Testis (tissue), 2 donors: ENCODE measurements at regions not wholly inside any gene's neighbourhood (a gene's known extent, or its start where the extent isn't known, plus 50 kb on each side); places are given as distances from the start of the nearest gene placed in this dataset.

ENCODE experiments used
- POLR2A ChIP-seq: fragments of 450-650 bp; IDR thresholded peaks from one replicate; pipeline ENCODE4 v1.6.1; 2017; ENCODE audit warnings: antibody characterized with exemption, mild to moderate bottlenecking, moderate library complexity
- TF ChIP-seq, protein P1 (sequence below), 3 experiments: fragments of 450-650 bp in 2 of 3; fragments of 200-600 bp in 1 of 3; sonication (generic) in 1 of 3; IDR thresholded peaks; one replicate each; pipeline ENCODE4 v1.5.1; 2016 to 2019; ENCODE audit warnings: antibody characterized with exemption in 3 of 3, mild to moderate bottlenecking in 2 of 3, moderate library complexity in 1 of 3

DNA sequence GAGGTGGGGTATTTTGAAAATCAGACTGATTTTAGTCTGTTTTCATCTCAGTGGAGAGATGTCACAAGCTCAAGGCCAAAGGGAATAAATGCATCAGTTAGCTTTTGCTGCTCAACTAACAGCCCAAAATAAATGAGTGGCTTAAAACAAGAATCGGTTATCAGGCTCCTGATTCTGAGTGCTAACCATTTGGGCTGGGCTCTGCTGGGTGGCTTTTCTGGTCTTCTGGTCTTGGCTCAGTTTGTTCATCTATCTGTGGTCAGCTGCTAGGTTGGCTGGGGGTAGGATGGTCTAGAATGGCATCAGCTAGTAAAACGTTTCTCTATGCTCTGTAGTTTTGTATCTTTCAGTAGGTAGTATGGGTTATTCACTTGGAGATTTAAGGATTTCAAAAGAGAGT lies 357.5 kb upstream of the JAG1 start:
- TF ChIP-seq, protein P1, sequence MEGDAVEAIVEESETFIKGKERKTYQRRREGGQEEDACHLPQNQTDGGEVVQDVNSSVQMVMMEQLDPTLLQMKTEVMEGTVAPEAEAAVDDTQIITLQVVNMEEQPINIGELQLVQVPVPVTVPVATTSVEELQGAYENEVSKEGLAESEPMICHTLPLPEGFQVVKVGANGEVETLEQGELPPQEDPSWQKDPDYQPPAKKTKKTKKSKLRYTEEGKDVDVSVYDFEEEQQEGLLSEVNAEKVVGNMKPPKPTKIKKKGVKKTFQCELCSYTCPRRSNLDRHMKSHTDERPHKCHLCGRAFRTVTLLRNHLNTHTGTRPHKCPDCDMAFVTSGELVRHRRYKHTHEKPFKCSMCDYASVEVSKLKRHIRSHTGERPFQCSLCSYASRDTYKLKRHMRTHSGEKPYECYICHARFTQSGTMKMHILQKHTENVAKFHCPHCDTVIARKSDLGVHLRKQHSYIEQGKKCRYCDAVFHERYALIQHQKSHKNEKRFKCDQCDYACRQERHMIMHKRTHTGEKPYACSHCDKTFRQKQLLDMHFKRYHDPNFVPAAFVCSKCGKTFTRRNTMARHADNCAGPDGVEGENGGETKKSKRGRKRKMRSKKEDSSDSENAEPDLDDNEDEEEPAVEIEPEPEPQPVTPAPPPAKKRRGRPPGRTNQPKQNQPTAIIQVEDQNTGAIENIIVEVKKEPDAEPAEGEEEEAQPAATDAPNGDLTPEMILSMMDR (IDR thresholded peaks at IDR 0.05), result no peak
- no peak for TF ChIP-seq POLR2A
